Activated naive CD4-positive, alpha-beta T cell treated with Interleukin-2 at 50 U/mL for 16 hours (primary cell): ENCODE measurements at regions not wholly inside any gene's neighbourhood (a gene's known extent, or its start where the extent isn't known, plus 50 kb on each side); places are given as distances from the start of the nearest gene placed in this dataset.
"Not testable (repeated sequence)": the region's sequence is repeated elsewhere in the genome, so short reads cannot be mapped to it uniquely, and the experiment has no call there.

Source experiments
- DNase-seq: peaks from one replicate; pipeline ENCODE4 v3.0.0-alpha.2; 2020

- no peak for DNase-seq
These were observed 812.3 kb downstream of the MAT2B start for GRCh38 chr5:164317676-164318075.

DNA sequence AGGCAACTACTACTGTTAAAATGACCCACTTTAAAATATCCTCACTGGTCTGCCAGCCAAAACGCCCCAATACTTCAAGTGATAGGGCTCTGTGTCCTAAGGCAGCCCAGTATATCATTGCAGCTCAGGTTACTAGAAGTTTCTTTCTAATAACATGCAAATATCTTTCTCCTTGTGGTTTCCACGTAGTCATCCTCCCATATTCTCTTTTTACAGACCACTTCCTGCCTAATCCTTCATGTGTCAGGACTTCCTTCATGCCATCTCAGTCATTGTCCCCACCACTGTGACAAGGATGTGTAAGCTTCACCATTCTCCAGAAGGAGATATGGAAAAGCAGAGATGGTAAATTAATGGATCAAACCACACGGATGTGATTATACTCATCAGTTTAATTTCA is 813.7 kb downstream of the MAT2B start:
- DNase-seq = no peak

GRCh38 chr5:164324239-164324638 is 818.8 kb downstream of the MAT2B start:
- no peak for DNase-seq

GRCh38 chr5:164326219-164326618 is 820.8 kb downstream of the MAT2B start:
- DNase-seq = no peak

DNA sequence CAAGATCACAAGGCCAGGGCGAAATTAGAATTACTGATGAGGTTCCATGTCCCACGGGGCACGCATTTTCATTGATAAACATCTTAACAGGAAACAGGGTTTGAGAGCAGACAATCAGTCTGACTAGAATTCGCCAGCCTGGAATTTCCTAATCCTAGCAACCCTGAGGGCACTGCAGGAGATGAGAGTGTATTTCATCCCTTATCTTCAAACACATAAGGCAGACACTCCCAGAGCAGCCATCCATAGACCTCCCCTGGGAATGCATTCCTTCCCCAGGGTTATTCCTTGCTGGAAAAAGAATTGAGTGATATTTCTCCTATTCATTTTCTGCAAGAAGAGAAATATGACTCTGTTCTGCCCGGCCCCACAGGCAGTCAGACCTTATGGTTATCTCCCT is 821.7 kb downstream of the MAT2B start:
- DNase-seq = not testable (repeated sequence)

DNA sequence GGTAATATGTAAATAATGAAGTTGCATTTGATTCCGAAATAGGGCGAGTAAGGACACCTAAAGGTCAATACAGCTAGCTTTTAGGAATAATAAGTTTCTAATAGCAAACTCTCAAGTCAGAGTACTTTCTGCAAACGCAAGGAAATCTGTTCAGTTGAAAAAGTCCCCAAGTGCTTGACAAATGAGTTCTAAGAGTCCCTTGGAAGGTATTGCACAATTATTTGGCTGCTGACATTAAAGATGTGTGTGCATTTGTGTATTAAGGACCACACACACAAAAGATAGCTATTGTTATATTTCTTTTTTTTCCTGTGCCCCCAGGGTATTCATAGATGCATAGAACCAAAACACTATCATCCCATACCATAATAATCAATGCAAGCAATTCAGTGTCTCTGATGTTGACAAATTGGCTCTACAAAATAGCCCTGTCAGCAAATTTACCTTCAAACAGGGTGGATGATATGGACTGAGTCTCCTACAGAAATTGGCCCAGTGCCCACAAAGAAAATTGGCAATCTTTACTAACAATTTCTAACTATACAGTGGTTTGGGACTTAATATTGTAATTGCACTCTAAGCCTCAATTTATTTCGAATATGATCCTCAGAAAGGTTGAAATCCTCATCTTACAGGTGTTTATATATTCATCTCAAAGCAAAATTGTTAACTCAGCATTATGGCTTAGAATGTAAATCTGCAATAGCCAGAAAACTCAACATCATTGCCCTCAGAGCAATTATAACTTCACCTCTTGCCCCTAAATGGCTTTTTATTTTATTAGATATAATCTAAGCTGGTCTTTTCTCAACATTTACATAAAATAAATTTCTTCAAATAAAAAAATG is 827.2 kb downstream of the MAT2B start:
- DNase-seq = no peak

GRCh38 chr5:164335837-164336236 is 830.4 kb downstream of the MAT2B start:
- DNase-seq = no peak

DNA sequence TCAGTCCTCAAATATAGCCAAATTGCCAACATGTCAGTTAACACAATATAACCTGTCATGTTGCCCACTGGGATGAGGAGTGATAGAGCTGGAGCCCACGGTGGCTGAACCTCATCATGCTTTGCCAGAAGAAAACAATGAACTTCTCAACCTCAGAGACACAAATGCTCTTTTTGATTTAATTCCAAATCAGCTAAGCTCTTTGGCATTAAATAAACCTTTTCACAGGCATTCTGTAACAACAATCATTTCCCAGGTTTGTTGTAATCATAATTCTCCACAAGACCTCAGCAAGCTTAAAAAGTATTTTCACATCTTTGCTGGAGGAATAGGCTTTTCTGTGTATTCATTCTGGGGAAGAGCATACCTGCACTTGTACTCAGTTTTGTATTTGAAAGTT is 830.9 kb downstream of the MAT2B start:
- DNase-seq = no peak

GRCh38 chr5:164336906-164337305 is 831.5 kb downstream of the MAT2B start:
- no peak for DNase-seq

GRCh38 chr5:164341056-164341619 is 835.7 kb downstream of the MAT2B start:
- no peak for DNase-seq

GRCh38 chr5:164345173-164345849 is 839.9 kb downstream of the MAT2B start:
- DNase-seq = no peak

DNA sequence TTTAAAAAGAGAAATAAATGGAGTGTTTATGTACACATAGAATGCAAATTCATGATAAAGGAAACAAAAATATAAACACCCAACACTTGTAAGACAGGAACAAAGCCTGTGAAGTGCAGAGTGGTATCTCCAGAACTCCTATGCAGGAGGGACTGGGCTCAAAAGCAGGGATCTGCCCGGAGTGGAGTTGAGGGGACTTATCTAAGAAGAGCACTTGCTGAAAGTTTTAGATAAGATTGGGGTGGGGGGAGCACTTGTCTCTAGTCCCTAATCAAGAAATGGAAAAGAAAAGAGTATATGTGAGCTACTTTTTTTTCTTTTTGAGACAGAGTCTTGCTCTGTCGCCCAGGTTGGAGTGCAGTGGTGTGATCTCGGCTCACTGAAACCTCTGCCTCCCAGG is 840.4 kb downstream of the MAT2B start:
- DNase-seq = no peak

DNA sequence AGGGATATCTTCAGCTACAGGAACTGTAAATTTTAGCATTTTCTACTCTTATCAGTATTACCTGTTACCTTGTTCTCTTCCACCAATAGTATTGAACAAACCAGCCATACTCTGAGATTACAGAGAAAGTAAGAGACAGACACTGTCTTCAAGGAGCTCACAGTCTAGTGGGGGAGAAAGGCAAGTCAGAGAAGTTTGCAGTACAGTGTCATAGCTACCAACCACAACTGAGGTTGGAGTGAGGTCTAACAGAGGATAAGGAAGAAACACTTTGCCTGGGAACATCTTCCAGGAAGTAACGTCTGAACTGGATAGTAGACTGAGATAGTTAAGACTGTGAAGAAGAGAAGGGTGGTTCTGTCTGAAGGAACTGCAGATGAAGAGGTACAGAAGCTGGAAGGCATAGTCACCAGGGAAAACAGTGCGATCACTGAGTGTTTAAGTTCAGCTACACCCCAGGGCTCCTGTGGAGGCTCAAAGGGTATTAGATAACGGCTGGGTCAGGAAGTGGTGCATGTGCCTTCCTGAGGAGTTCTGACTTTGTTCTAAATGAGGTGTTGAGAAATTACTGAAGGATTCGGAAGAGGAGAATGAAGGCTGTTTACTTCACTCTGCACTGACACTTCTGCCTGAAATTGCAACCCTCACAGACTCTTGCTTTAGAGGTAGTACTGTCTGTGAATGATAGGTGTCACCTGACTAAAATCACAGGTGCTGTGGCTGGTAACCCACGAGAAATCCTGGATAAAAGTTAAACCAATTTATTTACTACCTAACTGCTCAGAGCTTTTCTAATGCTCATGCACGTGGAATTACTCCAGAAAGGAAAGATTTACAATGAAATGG is 841.6 kb downstream of the MAT2B start:
- DNase-seq = no peak

- no peak for DNase-seq
These were observed 844.8 kb downstream of the MAT2B start for GRCh38 chr5:164350236-164350635.

- DNase-seq = no peak
These were observed 845.9 kb downstream of the MAT2B start for GRCh38 chr5:164351245-164351834.

GRCh38 chr5:164352695-164353094 is 847.3 kb downstream of the MAT2B start:
- DNase-seq = no peak

DNA sequence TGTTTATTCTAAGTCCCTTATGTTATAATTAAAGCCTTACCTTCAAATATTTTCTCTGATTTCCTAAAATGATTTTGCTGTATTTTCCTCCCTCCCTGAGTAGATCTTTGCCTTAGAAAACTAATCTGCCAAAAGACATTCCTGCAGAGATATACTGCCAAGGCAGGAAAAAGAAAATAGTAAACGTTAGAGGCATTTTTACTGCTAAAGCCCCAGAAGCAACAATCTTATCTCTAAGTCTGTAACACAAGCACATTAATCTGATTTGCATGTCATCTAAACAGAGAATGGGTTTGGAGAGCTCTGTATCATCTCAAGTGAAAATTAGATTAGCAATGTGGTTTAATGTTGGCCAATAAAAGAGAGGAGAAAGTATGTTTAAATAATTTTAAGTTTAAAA is 847.7 kb downstream of the MAT2B start:
- no peak for DNase-seq

DNA sequence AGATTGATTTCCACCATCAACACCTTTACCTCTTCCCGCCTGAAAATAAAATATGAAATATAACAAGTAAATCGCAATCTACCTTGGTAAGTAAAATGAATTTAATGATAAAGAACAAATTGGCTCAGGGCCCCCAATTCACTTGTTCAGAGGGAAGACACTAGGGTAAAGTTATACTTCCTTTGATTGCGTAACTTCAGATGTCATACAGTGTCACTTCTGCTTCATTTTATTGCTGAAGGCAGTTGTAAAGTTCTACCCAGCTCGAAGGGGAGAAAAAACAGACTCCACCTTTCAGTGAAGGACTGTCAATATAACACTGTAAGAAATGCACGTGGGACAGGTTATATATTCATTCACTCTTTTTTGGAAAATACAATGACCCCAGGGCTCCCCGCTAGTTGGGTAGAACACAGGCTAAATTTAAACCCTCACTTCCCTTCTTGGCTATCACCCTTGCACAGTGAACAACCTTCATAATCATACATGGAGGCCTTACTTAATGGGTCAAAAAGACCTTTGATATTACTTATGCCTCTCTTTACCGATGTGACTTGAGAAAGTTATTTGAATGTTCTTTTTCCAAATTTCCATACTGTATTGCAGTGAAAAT is 848.8 kb downstream of the MAT2B start:
- no peak for DNase-seq

- DNase-seq = no peak
These were observed 849.9 kb downstream of the MAT2B start for GRCh38 chr5:164355267-164355830.

DNA sequence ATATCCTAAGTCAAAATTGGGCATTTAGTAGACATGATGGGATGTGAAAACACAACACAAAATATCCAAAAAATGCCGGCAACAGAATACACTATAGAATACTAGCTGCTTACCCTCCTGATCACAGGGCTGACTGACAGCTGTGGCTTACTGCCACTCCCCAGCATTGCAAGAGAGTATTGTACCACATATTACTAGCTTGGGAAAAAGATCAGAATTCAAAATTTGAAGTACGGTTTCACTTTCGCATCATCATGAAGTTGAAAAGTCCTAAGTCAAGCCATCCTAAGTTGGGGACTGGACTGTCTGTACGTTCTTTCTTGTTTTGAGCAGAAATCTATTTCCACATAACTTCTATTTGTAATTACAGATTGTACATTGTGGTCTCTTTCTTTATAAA is 851.4 kb downstream of the MAT2B start:
- no peak for DNase-seq

DNA sequence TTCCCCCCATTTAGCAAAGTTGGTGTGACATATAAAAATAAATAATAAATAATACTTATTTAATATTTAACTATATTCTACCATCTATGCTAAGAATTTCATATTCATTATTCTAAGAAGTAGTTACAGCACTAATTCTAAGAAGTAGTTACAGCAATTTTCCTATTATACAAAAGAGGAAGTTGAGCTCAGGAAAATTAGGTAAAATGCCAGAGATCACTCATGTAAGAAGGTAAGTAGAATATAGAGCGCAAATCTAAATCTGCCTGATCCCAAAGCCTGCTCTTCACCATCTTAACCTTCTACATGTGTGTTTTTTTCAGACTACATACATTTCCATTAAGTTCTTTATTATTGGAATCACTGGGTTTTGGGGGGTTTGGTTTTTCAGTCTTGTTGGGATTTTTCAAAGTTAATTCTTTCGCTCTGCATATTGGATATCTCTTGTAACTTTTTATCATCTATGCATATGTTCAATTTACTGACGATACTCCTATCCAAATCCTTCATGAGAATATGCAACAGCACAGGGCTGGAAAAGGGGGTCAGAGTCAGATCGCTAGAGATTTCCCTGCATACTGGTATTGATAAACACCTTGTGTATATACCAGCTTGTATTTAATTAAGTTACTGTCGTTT is 852.1 kb downstream of the MAT2B start:
- no peak for DNase-seq
